ENCODE measurements at regions not wholly inside any gene's neighbourhood (a gene's known extent, or its start where the extent isn't known, plus 50 kb on each side); places are given as distances from the start of the nearest gene placed in this dataset.

GRCh38 chr1:242641461-242641860 is 117.0 kb upstream of the PLD5 start:
- TF ChIP-seq CTCF (conservative IDR thresholded peaks at IDR 0.05 in 1 of 2, IDR thresholded peaks at IDR 0.05 in 1 of 2; ENCODE audit: low read depth in 1 of 2, low read length in 2 of 2) (no peak), EZH2 (IDR thresholded peaks at IDR 0.05; ENCODE audit: low read length, missing control alignments) (no peak)
